Amygdala (tissue), 56 donors: ENCODE measurements at regions not wholly inside any gene's neighbourhood (a gene's known extent, or its start where the extent isn't known, plus 50 kb on each side); places are given as distances from the start of the nearest gene placed in this dataset.

Experiments used
- DNase-seq, 56 donors: peaks; one replicate each; lab custom pipeline; 2025; lab: John Stamatoyannopoulos, UW

DNA sequence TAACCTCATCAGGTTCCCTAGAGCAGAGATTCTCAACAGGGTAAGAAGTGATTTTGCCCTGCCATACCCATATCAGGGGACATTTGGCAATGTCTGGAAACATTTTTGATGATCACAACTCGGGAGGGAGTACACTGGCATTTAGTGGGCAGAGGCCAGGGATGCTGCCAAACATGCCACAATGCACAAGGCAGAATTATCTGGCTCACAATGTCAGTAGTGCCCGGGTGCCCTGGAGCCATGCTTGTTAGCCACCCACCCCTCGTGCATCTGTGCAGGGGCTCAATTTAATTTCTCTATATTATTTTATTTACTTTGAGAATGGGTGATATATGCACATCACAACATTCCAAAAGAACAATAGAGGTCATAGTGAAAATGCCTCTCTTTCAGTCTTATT is 82.0 kb upstream of the DHX15 start:
- peak in 10 of 56 donors; percentile 3 to 41 (median 12) for DNase-seq

DNA sequence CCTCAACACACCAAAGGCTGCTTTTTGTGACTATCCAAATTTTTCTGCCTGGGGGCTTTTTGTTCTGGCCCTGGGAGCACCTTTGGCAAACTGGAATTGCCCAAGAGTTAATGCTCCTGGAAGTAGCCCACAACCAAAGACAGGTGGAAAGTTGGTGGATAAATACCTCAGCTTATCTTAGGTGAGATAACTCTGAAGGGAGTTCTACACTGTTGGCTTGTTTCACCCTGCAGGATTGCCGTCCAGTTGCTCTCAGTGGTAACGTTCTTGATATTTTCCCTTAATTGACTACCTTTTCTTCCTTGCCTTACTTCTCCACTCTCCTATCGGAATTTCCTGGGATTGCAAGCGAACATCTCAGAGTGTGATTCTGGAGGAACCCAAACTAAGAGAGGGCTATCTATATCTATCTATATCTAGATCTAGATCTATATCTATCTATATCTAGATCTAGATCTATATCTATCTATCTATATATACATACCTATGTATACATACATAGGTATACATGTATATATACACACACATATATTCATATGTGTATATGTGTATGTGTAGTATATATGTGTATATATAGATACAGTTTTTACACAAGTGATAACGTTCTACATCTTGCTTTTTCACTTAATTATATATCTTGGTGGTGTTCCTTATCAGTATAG is 82.6 kb upstream of the DHX15 start:
- no peak for DNase-seq

DNA sequence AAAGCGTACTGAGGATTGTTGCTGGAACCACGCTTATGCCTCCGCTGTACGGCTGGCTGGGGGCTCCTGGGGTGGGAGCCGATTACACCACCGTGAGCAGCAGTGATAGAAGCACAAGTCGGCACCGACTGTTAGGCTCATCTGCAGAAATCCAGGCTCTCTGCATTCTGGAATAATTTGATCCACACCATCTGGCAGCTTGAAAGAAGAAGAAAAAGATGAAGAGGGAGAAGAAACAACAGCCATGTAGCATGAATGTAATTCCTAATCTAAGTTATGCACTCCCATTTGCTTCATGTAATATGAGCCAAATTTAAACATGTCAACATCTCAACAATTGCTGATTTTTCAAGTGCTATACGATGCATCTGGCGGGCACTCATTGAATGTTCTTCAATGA is 84.6 kb upstream of the DHX15 start:
- no peak for DNase-seq

DNA sequence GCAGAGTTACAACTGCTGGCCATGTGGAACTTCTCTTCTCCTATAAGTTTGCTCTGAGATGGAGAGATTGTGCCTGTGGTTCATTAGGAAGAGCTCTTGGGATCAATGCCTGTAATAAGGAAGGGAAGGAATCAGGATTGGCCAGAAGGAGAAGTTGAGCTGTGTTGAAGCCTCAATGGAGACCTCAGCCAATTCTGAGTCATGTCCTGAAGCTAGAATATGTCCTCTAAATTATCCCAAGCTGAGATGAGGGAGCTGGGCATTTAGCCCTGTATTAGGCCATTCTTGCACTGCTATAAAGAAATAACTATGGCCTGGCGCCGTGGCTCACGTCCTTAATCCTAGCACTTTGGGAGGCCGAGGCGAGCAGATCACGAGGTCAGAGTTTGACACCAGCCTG is 85.4 kb upstream of the DHX15 start:
- DNase-seq: no peak

DNA sequence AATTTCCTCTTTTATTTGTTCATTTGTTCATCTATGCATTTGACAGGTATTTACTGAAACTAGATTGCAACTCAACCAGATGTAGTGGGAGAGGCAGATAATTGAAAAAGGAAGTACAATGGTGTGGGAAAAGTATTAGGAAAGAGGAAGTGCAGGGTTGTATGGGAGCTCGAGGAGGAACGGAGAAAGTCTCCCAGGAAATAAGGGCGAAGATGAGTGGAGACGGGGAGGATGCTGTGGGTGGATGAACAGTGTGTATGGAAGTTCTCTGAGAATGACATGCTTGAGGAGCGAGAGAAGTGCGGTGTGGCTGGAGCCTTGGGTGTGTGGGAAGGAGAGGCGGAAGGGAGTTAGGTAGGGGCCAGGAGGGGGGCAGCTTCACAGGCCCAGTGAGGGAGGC is 87.5 kb upstream of the DHX15 start:
- DNase-seq: no peak

DNA sequence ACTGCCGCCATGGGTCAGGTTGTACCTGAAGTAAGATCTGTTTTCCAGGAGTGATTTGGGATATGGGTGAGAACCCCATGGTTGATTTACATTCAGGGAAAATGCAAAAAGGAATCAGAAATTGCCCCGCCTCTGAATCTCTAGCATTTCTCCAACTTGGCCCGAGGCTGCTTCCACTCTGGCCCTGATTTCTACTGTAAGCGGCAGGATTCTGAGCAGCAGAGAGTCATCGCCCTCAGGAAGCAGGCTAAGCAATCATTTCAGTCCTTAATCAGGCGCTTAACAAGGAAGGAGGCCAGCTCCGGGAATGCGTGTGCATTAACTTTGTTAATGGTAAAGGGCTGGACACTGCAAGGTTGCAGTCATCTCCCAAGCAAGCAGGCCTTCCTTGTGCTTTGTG is 88.5 kb upstream of the DHX15 start:
- no peak for DNase-seq

DNA sequence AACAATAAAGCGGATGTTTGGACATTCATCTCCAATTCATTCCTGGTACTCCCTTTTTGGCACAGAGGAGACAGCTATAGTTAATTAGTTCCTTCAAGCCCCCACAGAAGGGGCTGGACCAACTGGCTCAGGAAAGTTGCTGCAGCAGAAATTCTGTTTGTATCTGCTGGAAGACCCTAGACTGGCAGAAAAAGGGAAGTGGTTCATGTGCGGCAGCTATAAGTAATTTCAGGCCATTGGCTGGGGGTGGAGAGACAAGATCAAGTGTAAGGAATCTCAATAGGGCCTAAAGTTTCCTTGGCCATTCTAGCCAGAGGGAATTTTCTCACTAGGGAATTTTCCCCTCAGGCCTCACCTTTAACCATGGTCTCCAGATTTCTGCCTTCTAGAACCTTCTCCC is 89.9 kb upstream of the DHX15 start:
- no peak for DNase-seq

DNA sequence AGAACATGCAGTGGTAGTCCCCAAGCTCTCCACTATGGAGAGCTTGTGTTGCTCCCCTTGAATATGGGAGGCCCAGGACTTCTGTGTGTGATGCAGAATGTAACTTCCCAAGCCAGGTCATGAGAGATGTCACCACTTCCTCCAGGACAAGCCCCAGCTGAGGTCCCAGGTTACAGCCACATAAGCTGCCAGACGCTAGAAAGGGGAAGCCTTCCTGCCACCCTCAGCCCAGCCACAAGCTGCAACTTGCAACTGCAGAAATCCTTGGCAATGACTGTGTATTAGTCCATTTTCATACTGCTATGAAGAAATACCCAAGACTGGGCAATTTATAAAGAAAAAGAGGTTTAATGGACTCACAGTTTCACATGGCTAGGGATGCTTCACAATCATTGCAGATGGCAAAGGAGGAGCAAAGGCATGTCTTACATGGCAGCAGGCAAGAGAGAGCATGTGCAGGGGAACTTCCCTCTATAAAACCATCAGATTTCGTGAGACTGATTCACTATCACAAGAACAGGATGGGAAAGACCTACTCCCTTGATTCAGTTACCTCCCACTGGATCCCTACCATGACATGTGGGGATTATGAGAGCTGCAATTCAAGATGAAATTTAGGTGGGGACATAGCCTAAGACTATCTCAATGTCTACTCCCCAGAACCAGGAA is 91.5 kb upstream of the DHX15 start:
- DNase-seq: no peak

DNA sequence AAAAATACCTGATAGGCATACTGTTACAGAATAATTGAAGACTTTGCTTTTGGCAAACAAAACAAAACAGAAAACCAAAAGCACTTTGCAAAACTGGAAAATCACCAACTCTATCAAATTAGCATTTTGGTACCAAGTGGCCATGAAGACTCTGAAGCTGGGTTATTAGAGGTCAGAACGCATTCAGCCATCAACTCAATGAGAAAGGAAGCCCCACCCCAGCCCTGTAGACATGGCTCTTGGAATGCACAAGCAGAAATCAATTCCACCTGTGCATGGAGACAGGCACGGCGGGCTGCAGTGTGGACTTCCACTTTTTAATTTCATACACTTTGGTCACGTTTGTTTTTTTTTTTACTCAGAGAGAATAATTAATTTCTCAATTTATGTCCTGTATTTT is 93.6 kb upstream of the DHX15 start:
- no peak for DNase-seq

DNA sequence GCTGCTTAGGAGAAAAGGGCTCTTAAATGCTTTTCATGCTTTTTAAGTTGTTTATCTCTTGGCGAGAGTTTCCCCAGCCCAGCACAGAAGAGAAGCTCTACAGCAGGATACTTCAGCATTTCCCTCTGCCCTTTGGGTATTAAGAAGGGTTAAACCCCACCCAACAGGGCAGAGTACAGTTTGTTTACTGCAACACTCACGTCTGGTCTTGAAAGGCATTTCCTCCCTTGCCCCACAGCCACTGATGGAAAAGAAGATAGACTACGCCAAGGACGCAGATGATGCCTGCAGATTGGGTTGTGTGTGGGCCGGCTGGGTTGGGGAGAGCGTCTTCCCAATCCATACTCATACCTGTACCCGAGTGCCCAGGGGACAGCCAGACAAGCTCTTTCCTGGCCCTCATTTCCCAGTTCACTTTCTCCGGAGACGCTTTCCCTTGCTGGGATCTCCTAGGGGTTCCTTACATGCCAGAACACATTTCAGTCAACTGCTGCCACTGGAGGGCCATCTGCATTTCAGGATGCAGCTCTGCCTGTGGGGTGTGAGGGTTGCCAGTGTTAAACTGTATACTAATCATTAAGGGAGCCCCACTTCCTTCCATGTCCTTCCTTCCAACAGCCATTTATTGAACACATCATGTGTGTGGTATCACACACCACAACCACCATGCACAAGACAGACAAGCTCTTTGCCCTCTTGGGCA is 96.5 kb upstream of the DHX15 start:
- no peak for DNase-seq

DNA sequence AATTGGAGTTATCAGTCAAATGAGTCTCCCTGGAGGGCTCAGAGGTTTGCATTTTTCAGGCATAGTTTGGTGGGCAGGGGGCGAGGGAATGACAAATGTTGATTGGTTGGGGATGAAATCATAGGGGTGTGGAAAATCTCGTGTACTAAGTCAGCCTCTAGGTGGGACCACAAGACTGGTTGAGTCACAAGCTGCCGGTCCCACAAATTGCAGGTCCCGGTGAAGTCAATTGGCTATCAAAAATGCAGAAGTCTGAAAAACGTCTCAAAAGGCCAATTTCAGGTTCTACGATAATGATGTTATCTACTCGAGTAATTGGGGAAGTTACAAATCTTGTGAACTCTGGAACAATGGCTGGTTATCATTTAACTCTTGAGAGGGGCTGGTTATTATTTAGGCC is 98.8 kb upstream of the DHX15 start:
- DNase-seq: no peak

DNA sequence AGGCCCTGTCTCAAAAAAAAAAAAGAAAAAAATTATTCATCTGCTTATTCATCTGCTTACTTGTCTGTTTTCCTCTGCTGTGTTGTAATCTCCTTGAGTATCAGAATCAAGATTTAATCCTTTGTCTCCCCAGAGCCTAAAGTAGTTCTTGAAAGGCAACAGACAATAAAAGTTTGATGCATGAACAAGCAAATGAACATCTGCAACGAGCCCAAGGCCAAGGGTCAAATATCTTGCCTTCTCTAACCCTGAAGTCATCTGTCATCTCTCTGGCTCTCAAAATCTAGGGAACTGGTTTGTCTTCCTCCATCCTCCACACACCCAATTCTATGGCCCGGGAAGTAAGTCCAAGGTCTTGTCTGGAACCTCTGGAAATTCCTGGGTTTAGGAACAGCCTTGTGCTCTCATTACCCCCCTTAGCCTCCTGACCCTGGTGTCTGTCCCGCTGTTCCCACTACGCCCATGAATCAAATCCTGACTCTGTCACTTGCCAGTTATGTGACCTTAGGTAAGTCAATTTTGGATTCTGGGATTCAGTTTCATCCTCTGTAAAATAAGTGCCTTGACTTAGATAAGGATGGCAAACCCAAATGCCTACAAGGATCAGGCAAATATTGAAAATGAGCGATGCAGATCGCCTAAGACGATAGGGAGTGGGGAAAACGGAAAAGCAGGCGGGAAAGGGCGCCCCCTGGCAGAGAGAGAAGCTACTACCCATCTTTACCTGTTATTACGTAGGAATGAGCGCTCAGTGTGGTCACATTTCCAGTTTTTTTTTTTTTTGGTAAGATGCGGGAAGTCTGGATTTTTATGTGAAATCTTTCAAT is 102.7 kb upstream of the DHX15 start:
- peak in 8 of 56 donors; percentile 5 to 66 (median 26) for DNase-seq

DNA sequence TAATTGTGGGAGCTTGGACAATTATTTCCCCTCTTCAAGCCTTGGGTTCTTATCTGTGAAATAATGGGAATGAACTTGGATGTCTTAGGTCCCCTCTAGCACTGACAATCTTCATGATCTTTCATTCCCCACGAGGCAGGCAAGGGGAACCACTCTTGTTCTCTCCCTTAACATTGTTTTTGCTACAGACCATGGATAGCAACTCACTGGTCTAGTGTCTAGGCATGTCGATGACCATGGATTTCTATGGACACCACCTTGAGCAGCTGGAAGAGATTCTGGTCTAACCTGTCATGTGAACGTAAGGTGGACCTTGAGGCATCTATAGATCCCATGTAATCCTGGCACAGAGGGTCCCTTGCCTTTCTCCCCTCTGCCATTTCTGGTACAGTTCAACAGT is 104.1 kb upstream of the DHX15 start:
- DNase-seq: no peak

DNA sequence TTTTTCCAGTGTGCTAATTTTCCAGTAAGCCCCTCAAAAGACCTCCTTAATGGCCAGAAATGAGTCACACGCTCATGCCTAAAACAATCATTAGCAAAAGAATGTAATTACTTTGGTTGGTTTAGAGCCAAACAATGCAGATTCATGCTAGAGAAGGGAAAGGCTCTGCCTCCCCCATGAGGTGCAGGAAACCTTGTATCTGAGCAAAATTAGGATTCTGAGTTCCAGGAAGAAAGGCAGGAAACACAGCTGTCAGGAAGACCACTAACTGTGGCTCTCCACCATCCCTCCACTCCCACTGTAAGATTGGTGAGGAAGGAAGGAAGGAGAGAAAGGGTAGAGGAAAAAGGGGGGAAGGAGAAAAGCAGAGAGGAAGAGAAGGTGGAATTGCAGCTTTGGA is 104.9 kb upstream of the DHX15 start:
- no peak for DNase-seq

DNA sequence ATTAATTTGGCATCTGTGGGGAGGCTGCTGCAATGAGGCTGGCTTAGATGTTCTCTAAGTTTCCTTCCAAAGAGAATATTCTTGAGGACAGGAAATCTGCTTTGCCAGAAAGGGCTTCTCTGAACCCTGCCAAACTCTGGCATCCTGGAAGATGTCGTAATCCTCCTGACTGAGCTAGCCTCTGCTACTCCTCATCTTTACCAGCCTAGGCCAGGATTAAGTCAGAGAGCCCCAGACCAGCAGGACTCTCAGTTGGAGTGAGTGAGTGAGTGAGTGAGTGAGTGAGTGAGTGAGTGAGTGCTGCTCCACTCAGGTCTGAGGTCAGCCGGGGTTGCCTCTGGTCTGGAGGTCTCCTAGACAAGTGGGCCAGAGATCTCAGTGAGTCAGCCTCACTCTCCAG is 104.9 kb upstream of the SOD3 start:
- DNase-seq: no peak

DNA sequence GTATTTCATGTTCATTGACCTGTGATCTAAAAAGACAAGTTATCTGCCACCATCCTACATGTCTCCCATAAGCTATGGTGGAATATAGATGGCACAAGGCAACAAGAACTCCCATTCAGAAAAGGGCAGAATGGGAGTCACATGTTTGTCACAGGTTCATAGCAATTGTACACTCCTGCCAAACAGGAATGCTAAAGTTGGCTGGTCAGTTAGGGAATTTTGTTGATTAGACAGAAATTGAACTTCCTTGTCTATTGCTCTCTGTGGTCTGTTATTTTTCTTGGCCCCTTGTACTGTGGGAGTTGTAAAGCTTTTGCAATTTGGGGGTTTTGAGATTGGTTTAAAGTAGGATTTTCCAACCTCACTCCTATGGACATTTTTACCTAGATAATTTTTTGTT is 101.7 kb upstream of the SOD3 start:
- DNase-seq: no peak

DNA sequence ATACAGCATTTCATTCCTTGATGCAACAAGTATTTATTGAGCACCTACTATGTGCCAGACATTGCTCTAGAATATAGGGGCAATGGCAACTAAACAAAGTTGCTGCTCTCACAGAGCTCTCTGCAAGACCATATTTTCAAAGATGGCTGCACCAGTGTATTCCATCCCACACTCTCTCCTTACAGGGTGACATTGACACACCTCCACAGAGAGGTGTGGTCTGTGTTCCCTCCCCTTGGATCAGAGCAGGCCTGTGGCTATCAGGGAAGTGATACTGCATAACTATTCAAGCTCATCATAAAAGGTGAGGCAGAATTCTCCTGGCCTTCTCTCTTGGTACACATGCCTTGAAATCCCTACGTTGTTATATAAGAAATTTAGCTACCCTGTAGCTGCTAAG is 95.3 kb upstream of the SOD3 start:
- no peak for DNase-seq

DNA sequence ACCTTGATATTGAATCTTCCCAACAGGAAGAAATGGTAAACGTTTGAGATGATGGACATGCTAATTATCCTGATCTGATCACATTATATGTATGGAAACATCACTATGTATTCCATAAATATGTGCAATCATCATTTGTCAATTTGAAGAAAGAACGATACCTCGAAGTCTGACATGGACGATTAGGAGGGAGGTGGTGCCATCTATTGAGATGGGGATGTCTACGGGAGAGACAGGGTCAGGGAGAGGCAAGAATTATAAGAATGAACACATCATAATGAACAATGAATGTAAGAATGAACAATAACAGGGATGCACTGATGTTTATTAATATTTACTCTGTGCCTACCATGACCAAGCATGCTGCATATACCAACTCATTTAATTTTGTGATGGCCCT is 93.7 kb upstream of the SOD3 start:
- peak in 3 of 56 donors; percentile 2 to 5 (median 3) for DNase-seq

DNA sequence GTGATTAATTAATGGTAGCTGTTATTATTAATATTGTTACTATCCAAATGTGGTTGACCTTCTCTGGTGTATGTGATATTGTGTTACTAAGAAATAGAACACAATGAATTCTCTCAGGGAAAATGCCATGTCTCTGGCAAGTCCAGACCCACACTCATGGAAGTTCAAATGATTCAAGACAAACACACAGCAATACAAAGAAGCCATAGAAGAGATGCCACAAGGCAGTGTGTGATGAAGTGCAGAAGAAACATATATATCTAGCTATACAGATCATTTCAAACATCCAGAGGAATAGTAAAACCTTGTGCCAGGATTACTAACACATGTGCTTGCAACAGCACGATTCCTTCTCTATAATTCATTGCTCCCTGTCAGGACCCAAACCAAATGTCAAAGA is 93.1 kb upstream of the SOD3 start:
- DNase-seq: no peak

DNA sequence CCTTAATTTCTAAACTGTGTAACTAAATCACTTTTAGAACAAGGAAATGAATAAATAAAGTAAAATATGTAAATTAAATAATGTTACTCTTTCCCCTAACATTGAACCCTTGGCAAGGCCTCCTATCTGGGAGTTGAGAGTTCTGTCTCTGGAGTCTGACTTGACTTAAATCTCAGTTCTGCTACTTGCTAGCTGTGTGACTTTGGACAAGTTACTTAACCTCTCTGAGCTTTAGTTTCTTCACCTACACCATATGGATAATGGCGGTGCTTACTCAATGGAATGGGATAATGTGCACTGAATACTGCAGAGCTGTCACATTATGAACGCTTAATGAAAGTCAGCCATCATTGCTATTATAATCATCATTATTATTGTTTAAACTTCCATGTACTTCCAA is 92.1 kb upstream of the SOD3 start:
- DNase-seq: no peak

DNA sequence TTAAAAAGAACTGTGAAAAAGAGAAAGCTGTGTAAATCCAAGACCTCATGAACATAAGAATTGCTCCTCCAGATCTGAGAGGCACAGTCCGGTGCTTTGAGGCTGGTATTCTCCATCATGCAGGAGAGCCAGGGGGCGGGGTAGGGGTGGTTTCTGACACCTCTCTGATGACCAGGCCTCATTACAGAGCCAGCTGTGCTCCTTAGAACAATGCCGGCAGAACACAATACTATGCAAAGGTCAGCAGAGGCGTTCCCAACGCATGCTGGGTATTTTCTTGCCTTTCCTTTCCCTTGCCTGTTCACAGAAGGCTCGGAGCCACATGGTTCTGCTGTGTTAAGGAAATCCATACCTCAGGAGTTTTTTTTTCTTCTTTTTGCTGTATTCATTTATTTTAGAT is 91.2 kb upstream of the SOD3 start:
- no peak for DNase-seq
